HEK293 (cell line): ENCODE measurements at regions not wholly inside any gene's neighbourhood (a gene's known extent, or its start where the extent isn't known, plus 50 kb on each side); places are given as distances from the start of the nearest gene placed in this dataset.

Source experiments
- CTCF ChIA-PET: fragments of 350-600 bp; formaldehyde crosslinking; extraction: SDS; loops from one replicate; lab custom pipeline; 2021; ENCODE audit warnings: antibody characterized with exemption; lab: Yijun Ruan, JAX
- POLR2A ChIA-PET: fragments of 300-600 bp; formaldehyde crosslinking; extraction: SDS; loops from one replicate; lab custom pipeline; 2020; ENCODE audit warnings: antibody characterized with exemption, inconsistent platforms; lab: Yijun Ruan, JAX
- H3K27ac ChIP-seq: fragments of 200-500 bp; sonication (Bioruptor generic); 2 replicates; pipeline ENCODE4 v1.5.1; 2014; ENCODE audit warnings: low read depth, low read length, control low read depth, inconsistent platforms; ENCODE audit errors: extremely low read depth
- H3K36me3 ChIP-seq, 2 experiments: fragments of 200-500 bp in 1 of 2; sonication (Bioruptor generic) in 1 of 2; 1 replicate in 1 of 2; 2 replicates in 1 of 2; pipeline ENCODE4 v1.5.1; 2014 to 2017; ENCODE audit warnings: inconsistent platforms in 2 of 2, low read length in 2 of 2; ENCODE audit not compliant: control insufficient read depth in 2 of 2, insufficient read depth in 1 of 2
- H3K4me1 ChIP-seq: fragments of 200-500 bp; sonication (Bioruptor generic); 2 replicates; pipeline ENCODE4 v1.5.1; 2014; ENCODE audit warnings: mild to moderate bottlenecking, low read length, inconsistent platforms; ENCODE audit not compliant: control insufficient read depth, insufficient read depth
- H3K4me3 ChIP-seq: 2 replicates; pipeline ENCODE4 v1.5.1; 2011; ENCODE audit warnings: low read depth, mild to moderate bottlenecking, control low read depth, low read length, moderate library complexity
- H3K9me3 ChIP-seq: fragments of 200-500 bp; sonication (Bioruptor generic); 2 replicates; pipeline ENCODE4 v1.5.1; 2014; ENCODE audit warnings: low read depth, low read length, inconsistent platforms; ENCODE audit not compliant: control insufficient read depth, insufficient read depth
- BCL11A ChIP-seq: fragments of 450-650 bp; formaldehyde crosslinking; IDR thresholded peaks from 2 replicates; pipeline ENCODE4 v1.5.1; 2016; ENCODE audit warnings: low read depth, missing biosample characterization, missing genetic modification characterization
- HOXA7 ChIP-seq: sonication (generic); formaldehyde crosslinking; IDR thresholded peaks from 2 replicates; pipeline ENCODE4 v1.8.1; 2022; ENCODE audit warnings: missing genetic modification reagents, borderline replicate concordance
- IKZF3 ChIP-seq: fragments of 450-650 bp; IDR thresholded peaks from 2 replicates; pipeline ENCODE4 v1.5.0; 2018; ENCODE audit warnings: missing biosample characterization, mild to moderate bottlenecking, missing genetic modification characterization, moderate library complexity
- REPIN1 ChIP-seq: fragments of 450-650 bp; formaldehyde crosslinking; IDR thresholded peaks from 2 replicates; pipeline ENCODE4 v1.5.1; 2017; ENCODE audit warnings: missing biosample characterization, missing genetic modification characterization, low read depth
- TCF7L2 ChIP-seq: IDR thresholded peaks from 2 replicates; pipeline ENCODE4 v1.6.1; 2011; ENCODE audit warnings: low read depth, mild to moderate bottlenecking, inconsistent platforms, low read length, moderate library complexity, borderline replicate concordance
- ZBTB44 ChIP-seq: fragments of 450-650 bp; IDR thresholded peaks from 2 replicates; pipeline ENCODE4 v1.5.1; 2018; ENCODE audit warnings: missing biosample characterization, mild to moderate bottlenecking, missing genetic modification characterization
- ZFP3 ChIP-seq: fragments of 450-650 bp; formaldehyde crosslinking; IDR thresholded peaks from 2 replicates; pipeline ENCODE4 v1.5.1; 2016; ENCODE audit warnings: low read depth, missing biosample characterization, missing genetic modification characterization
- ZNF10 ChIP-seq: fragments of 450-650 bp; formaldehyde crosslinking; IDR thresholded peaks from 2 replicates; pipeline ENCODE4 v1.5.1; 2017; ENCODE audit warnings: missing biosample characterization, missing genetic modification characterization
- ZNF132 ChIP-seq: fragments of 450-650 bp; formaldehyde crosslinking; IDR thresholded peaks from 2 replicates; pipeline ENCODE4 v1.5.1; 2017; ENCODE audit warnings: missing biosample characterization, missing genetic modification characterization, borderline replicate concordance
- ZNF138 ChIP-seq: fragments of 450-650 bp; formaldehyde crosslinking; IDR thresholded peaks from 2 replicates; pipeline ENCODE4 v1.5.1; 2016; ENCODE audit warnings: missing biosample characterization, missing genetic modification characterization, borderline replicate concordance
- ZNF19 ChIP-seq: fragments of 450-650 bp; formaldehyde crosslinking; IDR thresholded peaks from 2 replicates; pipeline ENCODE4; 2016; ENCODE audit warnings: missing biosample characterization, missing genetic modification characterization, low read depth
- ZNF341 ChIP-seq: fragments of 450-650 bp; formaldehyde crosslinking; IDR thresholded peaks from 2 replicates; pipeline ENCODE4; 2016; ENCODE audit warnings: low read depth, missing biosample characterization, missing genetic modification characterization
- ZNF530 ChIP-seq: fragments of 450-650 bp; formaldehyde crosslinking; IDR thresholded peaks from 2 replicates; pipeline ENCODE4 v1.5.1; 2016; ENCODE audit warnings: low read depth, missing biosample characterization, missing genetic modification characterization
- ZNF660 ChIP-seq: fragments of 450-650 bp; IDR thresholded peaks from 2 replicates; pipeline ENCODE4 v1.5.1; 2018; ENCODE audit warnings: missing biosample characterization, mild to moderate bottlenecking, missing genetic modification characterization
- TF ChIP-seq, protein P1 (sequence below): fragments of 450-650 bp; formaldehyde crosslinking; conservative IDR thresholded peaks from 2 replicates; pipeline ENCODE4 v1.5.1; 2016; ENCODE audit warnings: low read depth, missing biosample characterization, missing genetic modification characterization
- TF ChIP-seq, protein P2 (sequence below): fragments of 450-650 bp; formaldehyde crosslinking; IDR thresholded peaks from 2 replicates; pipeline ENCODE4 v1.5.1; 2016; ENCODE audit warnings: missing biosample characterization, missing genetic modification characterization

DNA sequence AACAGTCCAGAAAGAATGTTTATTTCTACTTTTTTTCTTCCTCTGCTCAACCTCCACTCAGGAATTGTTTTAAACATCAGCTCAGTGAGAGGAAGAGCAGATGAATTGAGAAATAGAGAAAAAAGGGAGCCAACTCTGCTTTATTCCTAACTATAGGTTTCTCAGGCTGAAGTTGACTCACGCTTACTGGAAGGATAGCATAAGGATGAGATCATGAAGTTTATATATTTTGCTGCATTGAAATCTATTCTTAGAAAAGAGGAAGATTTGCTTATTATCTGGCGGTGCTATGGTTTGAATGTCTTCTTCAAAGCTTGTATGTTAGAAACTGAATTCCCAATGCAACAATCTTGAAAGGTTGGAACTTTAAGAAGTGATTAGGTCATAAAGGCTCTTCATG lies 1673.4 kb upstream of the PCDH7 start (continued):
- TF ChIP-seq, protein P1, sequence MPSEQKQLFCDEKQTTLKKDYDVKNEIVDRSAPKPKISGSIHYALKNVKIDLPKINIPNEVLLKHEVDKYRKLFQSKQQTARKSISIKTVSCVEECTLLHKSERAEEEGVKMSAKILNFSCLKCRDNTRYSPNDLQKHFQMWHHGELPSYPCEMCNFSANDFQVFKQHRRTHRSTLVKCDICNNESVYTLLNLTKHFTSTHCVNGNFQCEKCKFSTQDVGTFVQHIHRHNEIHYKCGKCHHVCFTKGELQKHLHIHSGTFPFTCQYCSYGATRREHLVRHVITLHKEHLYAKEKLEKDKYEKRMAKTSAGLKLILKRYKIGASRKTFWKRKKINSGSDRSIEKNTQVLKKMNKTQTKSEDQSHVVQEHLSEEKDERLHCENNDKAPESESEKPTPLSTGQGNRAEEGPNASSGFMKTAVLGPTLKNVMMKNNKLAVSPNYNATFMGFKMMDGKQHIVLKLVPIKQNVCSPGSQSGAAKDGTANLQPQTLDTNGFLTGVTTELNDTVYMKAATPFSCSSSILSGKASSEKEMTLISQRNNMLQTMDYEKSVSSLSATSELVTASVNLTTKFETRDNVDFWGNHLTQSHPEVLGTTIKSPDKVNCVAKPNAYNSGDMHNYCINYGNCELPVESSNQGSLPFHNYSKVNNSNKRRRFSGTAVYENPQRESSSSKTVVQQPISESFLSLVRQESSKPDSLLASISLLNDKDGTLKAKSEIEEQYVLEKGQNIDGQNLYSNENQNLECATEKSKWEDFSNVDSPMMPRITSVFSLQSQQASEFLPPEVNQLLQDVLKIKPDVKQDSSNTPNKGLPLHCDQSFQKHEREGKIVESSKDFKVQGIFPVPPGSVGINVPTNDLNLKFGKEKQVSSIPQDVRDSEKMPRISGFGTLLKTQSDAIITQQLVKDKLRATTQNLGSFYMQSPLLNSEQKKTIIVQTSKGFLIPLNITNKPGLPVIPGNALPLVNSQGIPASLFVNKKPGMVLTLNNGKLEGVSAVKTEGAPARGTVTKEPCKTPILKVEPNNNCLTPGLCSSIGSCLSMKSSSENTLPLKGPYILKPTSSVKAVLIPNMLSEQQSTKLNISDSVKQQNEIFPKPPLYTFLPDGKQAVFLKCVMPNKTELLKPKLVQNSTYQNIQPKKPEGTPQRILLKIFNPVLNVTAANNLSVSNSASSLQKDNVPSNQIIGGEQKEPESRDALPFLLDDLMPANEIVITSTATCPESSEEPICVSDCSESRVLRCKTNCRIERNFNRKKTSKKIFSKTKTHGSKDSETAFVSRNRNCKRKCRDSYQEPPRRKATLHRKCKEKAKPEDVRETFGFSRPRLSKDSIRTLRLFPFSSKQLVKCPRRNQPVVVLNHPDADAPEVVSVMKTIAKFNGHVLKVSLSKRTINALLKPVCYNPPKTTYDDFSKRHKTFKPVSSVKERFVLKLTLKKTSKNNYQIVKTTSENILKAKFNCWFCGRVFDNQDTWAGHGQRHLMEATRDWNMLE (tag by site-specific recombination): no peak
- no peak for TF ChIP-seq TCF7L2
- TF ChIP-seq IKZF3 (tag by site-specific recombination): no peak
- TF ChIP-seq, protein P2, sequence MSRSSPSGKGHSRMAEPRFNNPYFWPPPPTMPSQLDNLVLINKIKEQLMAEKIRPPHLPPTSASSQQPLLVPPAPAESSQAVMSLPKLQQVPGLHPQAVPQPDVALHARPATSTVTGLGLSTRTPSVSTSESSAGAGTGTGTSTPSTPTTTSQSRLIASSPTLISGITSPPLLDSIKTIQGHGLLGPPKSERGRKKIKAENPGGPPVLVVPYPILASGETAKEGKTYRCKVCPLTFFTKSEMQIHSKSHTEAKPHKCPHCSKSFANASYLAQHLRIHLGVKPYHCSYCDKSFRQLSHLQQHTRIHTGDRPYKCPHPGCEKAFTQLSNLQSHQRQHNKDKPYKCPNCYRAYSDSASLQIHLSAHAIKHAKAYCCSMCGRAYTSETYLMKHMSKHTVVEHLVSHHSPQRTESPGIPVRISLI (tag by site-specific recombination): no peak
- no peak for TF ChIP-seq ZNF10
- no peak for TF ChIP-seq ZNF530 (tag by site-specific recombination)
- no peak for TF ChIP-seq HOXA7 (CRISPR knock-in tag)
- TF ChIP-seq ZNF19 (tag by site-specific recombination): no peak
- TF ChIP-seq ZNF138 (tag by site-specific recombination): no peak
- no peak for TF ChIP-seq REPIN1 (tag by site-specific recombination)
- TF ChIP-seq ZFP3: no peak
- no peak for TF ChIP-seq ZNF132 (tag by site-specific recombination)
- TF ChIP-seq BCL11A (tag by site-specific recombination): no peak
- no peak for TF ChIP-seq ZNF660 (tag by site-specific recombination)

- Histone ChIP-seq H3K36me3 (no peaks in the 10 kb centered on the region), H3K27ac (no peak overlapping the region), H3K4me1 (no peaks in the 10 kb centered on the region), H3K4me3 (no peak overlapping the region), H3K9me3 (no peaks in the 10 kb centered on the region)
- ChIA-PET POLR2A (no interaction called here), CTCF (no interaction called here)
- TF ChIP-seq IKZF3 (tag by site-specific recombination) (no peak), ZBTB44 (tag by site-specific recombination) (no peak), ZNF341 (tag by site-specific recombination) (no peak)
Measured at GRCh38 chr4:29047341-29048041, 1672.7 kb upstream of the PCDH7 start.
